GM23338 (cell line): ENCODE measurements at regions not wholly inside any gene's neighbourhood (a gene's known extent, or its start where the extent isn't known, plus 50 kb on each side); places are given as distances from the start of the nearest gene placed in this dataset.
A peak's percentile ranks its signal among the peaks of the same experiment; 100 is the strongest.

Experiments
- ATAC-seq: fragments of 200-7000 bp; cut with Tn5 transposase; 3 replicates; pipeline ENCODE4 v1.9.1; 2020
- DNase-seq: peaks from one replicate; pipeline ENCODE4 v3.0.0-alpha.2; 2015; ENCODE audit warnings: low spot score
- H2AFZ ChIP-seq: fragments of 200-600 bp; sonication (generic); 2 replicates; pipeline ENCODE4 v1.8.0; 2016; ENCODE audit warnings: antibody characterized with exemption, mild to moderate bottlenecking, moderate library complexity
- H3F3A ChIP-seq: fragments of 200-600 bp; sonication (generic); replicated peaks from 2 replicates; pipeline ENCODE4 v1.8.0; 2017; ENCODE audit warnings: antibody characterized with exemption, mixed run types, low read depth
- H3K27ac ChIP-seq: fragments of 200-600 bp; sonication (generic); 2 replicates; pipeline ENCODE4 v1.6.1; 2016; ENCODE audit warnings: low read depth
- H3K27me3 ChIP-seq: fragments of 200-600 bp; sonication (generic); 2 replicates; pipeline ENCODE4 v1.8.0; 2016; ENCODE audit warnings: mild to moderate bottlenecking, mixed run types, moderate library complexity; ENCODE audit not compliant: insufficient read depth
- H3K36me3 ChIP-seq: fragments of 200-600 bp; sonication (generic); 2 replicates; pipeline ENCODE4 v1.8.0; 2016; ENCODE audit warnings: mild to moderate bottlenecking; ENCODE audit not compliant: insufficient read depth
- H3K4me1 ChIP-seq: fragments of 200-600 bp; sonication (generic); 2 replicates; pipeline ENCODE4 v1.8.0; 2016; ENCODE audit warnings: mild to moderate bottlenecking, moderate library complexity; ENCODE audit not compliant: insufficient read depth
- H3K4me2 ChIP-seq: fragments of 200-600 bp; sonication (generic); 2 replicates; pipeline ENCODE4 v1.7.1; 2017; ENCODE audit warnings: mixed run types
- H3K4me3 ChIP-seq: fragments of 200-600 bp; sonication (generic); 2 replicates; pipeline ENCODE4 v1.6.1; 2016; ENCODE audit warnings: mixed run types
- H3K79me2 ChIP-seq: fragments of 200-600 bp; sonication (generic); replicated peaks from 2 replicates; pipeline ENCODE4 v1.8.0; 2017; ENCODE audit warnings: mild to moderate bottlenecking; ENCODE audit not compliant: insufficient read depth
- H3K9me2 ChIP-seq: fragments of 200-600 bp; sonication (generic); 2 replicates; pipeline ENCODE4 v1.8.0; 2017; ENCODE audit not compliant: insufficient read depth
- H4K20me1 ChIP-seq: fragments of 200-600 bp; sonication (generic); replicated peaks from 2 replicates; pipeline ENCODE4 v1.8.0; 2017; ENCODE audit warnings: mild to moderate bottlenecking; ENCODE audit not compliant: insufficient read depth
- H3K27ac Mint-ChIP-seq: 2 replicates; pipeline ENCODE4 v1.8.0; 2020; ENCODE audit warnings: inconsistent platforms, mild to moderate bottlenecking, moderate library complexity, mixed read lengths
- H3K27me3 Mint-ChIP-seq: 3 replicates; pipeline ENCODE4 v1.8.0; 2022; ENCODE audit warnings: low read depth, mild to moderate bottlenecking, moderate library complexity, mixed read lengths, inconsistent platforms; ENCODE audit not compliant: insufficient read depth, poor library complexity
- H3K36me3 Mint-ChIP-seq: 3 replicates; pipeline ENCODE4 v1.8.0; 2021; ENCODE audit warnings: low read depth, mild to moderate bottlenecking, inconsistent platforms, moderate library complexity, mixed read lengths
- H3K4me1 Mint-ChIP-seq: 3 replicates; pipeline ENCODE4 v1.8.0; 2020; ENCODE audit warnings: mild to moderate bottlenecking, inconsistent platforms, mixed read lengths
- H3K4me3 Mint-ChIP-seq: 3 replicates; pipeline ENCODE4 v1.8.0; 2021; ENCODE audit warnings: moderate library complexity, mild to moderate bottlenecking, inconsistent platforms, mixed read lengths
- H3K9me3 Mint-ChIP-seq: 3 replicates; pipeline ENCODE4 v1.8.0; 2020; ENCODE audit warnings: moderate library complexity, mild to moderate bottlenecking, inconsistent platforms, mixed read lengths
- CREB1 ChIP-seq: fragments of 250-450 bp; sonication (Bioruptor Pico); IDR thresholded peaks from 2 replicates; pipeline ENCODE4 v1.5.0; 2020; ENCODE audit warnings: low read depth, mild to moderate bottlenecking, moderate library complexity
- CTCF ChIP-seq, 2 experiments: fragments of 200-600 bp in 1 of 2; sonication (generic) in 1 of 2; conservative IDR thresholded peaks; 2 replicates each; pipeline versions ENCODE4 v1.5.1 to v1.6.1; 2016 to 2017; ENCODE audit warnings: antibody characterized with exemption in 2 of 2, low read depth in 2 of 2, mild to moderate bottlenecking in 2 of 2, moderate library complexity in 1 of 2
- ETS1 ChIP-seq: IDR thresholded peaks from 2 replicates; pipeline ENCODE4 v1.6.1; 2016; ENCODE audit warnings: antibody characterized with exemption
- EZH2 ChIP-seq: fragments of 200-600 bp; sonication (generic); IDR thresholded peaks from one replicate; pipeline ENCODE4 v1.8.0; 2017; ENCODE audit warnings: antibody characterized with exemption, mild to moderate bottlenecking, low read depth; ENCODE audit not compliant: unreplicated experiment
- EZH2phosphoT487 ChIP-seq: fragments of 200-600 bp; sonication (generic); IDR thresholded peaks from one replicate; pipeline ENCODE4 v1.8.1; 2018; ENCODE audit warnings: antibody characterized with exemption; ENCODE audit not compliant: unreplicated experiment
- JUNB ChIP-seq: IDR thresholded peaks from one replicate; pipeline ENCODE4 v1.6.1; 2016; ENCODE audit warnings: antibody characterized with exemption; ENCODE audit not compliant: unreplicated experiment
- NANOG ChIP-seq: IDR thresholded peaks from 2 replicates; pipeline ENCODE4 v1.6.1; 2016; ENCODE audit warnings: antibody characterized with exemption, borderline replicate concordance
- STAT1 ChIP-seq: IDR thresholded peaks from one replicate; pipeline ENCODE4 v1.6.1; 2016; ENCODE audit warnings: antibody characterized with exemption; ENCODE audit not compliant: unreplicated experiment
- ZNF114 ChIP-seq: fragments of 250-450 bp; sonication (Bioruptor Pico); IDR thresholded peaks from 2 replicates; pipeline ENCODE4 v1.5.0; 2020; ENCODE audit warnings: mild to moderate bottlenecking, moderate library complexity
- ZNF331 ChIP-seq: fragments of 250-450 bp; sonication (Bioruptor Pico); IDR thresholded peaks from 2 replicates; pipeline ENCODE4 v1.5.0; 2020; ENCODE audit warnings: low read depth, mild to moderate bottlenecking, moderate library complexity

GRCh38 chr12:105880824-105881388, 257.8 kb downstream of the NUAK1 start:
- TF ChIP-seq JUNB, result no peak
- H2AFZ ChIP-seq, result no peak overlapping the region
- H3K4me3 ChIP-seq, result no peak overlapping the region
- peaks cover 6% of the 10 kb centered on the region; the same call in 1 of the 2 replicates for H3K9me2 ChIP-seq
- H3K27me3 Mint-ChIP-seq, result no peaks in the 10 kb centered on the region
- H3K36me3 Mint-ChIP-seq, result no peaks in the 10 kb centered on the region
- no peak overlapping the region for H3K4me2 ChIP-seq
- no peaks in the 10 kb centered on the region for H3F3A ChIP-seq
- no peak for ATAC-seq
- H4K20me1 ChIP-seq, result no peaks in the 10 kb centered on the region
- H3K4me3 Mint-ChIP-seq, result no peak overlapping the region
- no peaks in the 10 kb centered on the region for H3K27me3 ChIP-seq
- no peak overlapping the region for H3K27ac ChIP-seq
- peaks cover 5% of the 10 kb centered on the region; the same call in 1 of the 3 replicates for H3K9me3 Mint-ChIP-seq
- H3K27ac Mint-ChIP-seq, result no peak overlapping the region
- no peaks in the 10 kb centered on the region for H3K4me1 Mint-ChIP-seq
- H3K36me3 ChIP-seq, result no peaks in the 10 kb centered on the region
- no peaks in the 10 kb centered on the region for H3K4me1 ChIP-seq
- H3K79me2 ChIP-seq, result no peaks in the 10 kb centered on the region
- DNase-seq, result no peak

GRCh38 chr12:105882404-105882803, 256.4 kb downstream of the NUAK1 start:
- TF ChIP-seq CREB1 (CRISPR knock-in tag), result no peak
- no peak for TF ChIP-seq ZNF331
- Histone ChIP-seq H4K20me1 (no peaks in the 10 kb centered on the region), H3K27me3 (no peaks in the 10 kb centered on the region), H3K9me2 (peaks cover 6% of the 10 kb centered on the region; the same call in 1 of the 2 replicates), H2AFZ (no peak overlapping the region), H3K27ac (no peak overlapping the region), H3K4me2 (no peak overlapping the region), H3K4me1 (no peaks in the 10 kb centered on the region), H3K36me3 (no peaks in the 10 kb centered on the region), H3K79me2 (no peaks in the 10 kb centered on the region), H3F3A (no peaks in the 10 kb centered on the region), H3K4me3 (no peak overlapping the region)
- DNase-seq (peak; percentile 20), ATAC-seq (peak; percentile 59)
- H3K27ac Mint-ChIP-seq, result no peak overlapping the region
- H3K9me3 Mint-ChIP-seq, result peaks cover 5% of the 10 kb centered on the region; the same call in 1 of the 3 replicates
- H3K36me3 Mint-ChIP-seq, result no peaks in the 10 kb centered on the region
- H3K4me3 Mint-ChIP-seq, result no peak overlapping the region
- H3K4me1 Mint-ChIP-seq, result peaks cover 8% of the 10 kb centered on the region
- no peaks in the 10 kb centered on the region for H3K27me3 Mint-ChIP-seq

GRCh38 chr12:105887131-105887530, 251.6 kb downstream of the NUAK1 start:
- TF ChIP-seq EZH2, result no peak
- no peak overlapping the region for H3K27ac ChIP-seq
- no peaks in the 10 kb centered on the region for H3K27me3 ChIP-seq
- H3F3A ChIP-seq, result no peaks in the 10 kb centered on the region
- no peak overlapping the region for H3K27ac Mint-ChIP-seq
- no peaks in the 10 kb centered on the region for H3K79me2 ChIP-seq
- H3K4me1 Mint-ChIP-seq, result peaks cover 8% of the 10 kb centered on the region
- peaks cover 5% of the 10 kb centered on the region; the same call in 1 of the 3 replicates for H3K9me3 Mint-ChIP-seq
- no peaks in the 10 kb centered on the region for H3K4me1 ChIP-seq
- no peak overlapping the region for H3K4me3 Mint-ChIP-seq
- H3K4me2 ChIP-seq, result no peak overlapping the region
- H4K20me1 ChIP-seq, result no peaks in the 10 kb centered on the region
- no peaks in the 10 kb centered on the region for H3K27me3 Mint-ChIP-seq
- H3K36me3 Mint-ChIP-seq, result no peaks in the 10 kb centered on the region
- H3K9me2 ChIP-seq, result no peaks in the 10 kb centered on the region
- H3K4me3 ChIP-seq, result no peak overlapping the region
- ATAC-seq (peak; percentile 53; the same call in 2 of the 3 replicates), DNase-seq (peak; percentile 48)
- H3K36me3 ChIP-seq, result no peaks in the 10 kb centered on the region
- H2AFZ ChIP-seq, result no peak overlapping the region

GRCh38 chr12:105888696-105889095, 250.1 kb downstream of the NUAK1 start:
- no peaks in the 10 kb centered on the region for H3K36me3 ChIP-seq
- H4K20me1 ChIP-seq, result no peaks in the 10 kb centered on the region
- peaks cover 5% of the 10 kb centered on the region; the same call in 1 of the 3 replicates for H3K9me3 Mint-ChIP-seq
- H3K27me3 Mint-ChIP-seq, result no peaks in the 10 kb centered on the region
- no peak overlapping the region for H3K4me2 ChIP-seq
- DNase-seq (no peak), ATAC-seq (no peak)
- no peaks in the 10 kb centered on the region for H3F3A ChIP-seq
- H3K79me2 ChIP-seq, result no peaks in the 10 kb centered on the region
- H3K36me3 Mint-ChIP-seq, result no peaks in the 10 kb centered on the region
- no peaks in the 10 kb centered on the region for H3K27me3 ChIP-seq
- peaks cover 8% of the 10 kb centered on the region for H3K4me1 Mint-ChIP-seq
- H3K27ac ChIP-seq, result no peak overlapping the region
- H3K27ac Mint-ChIP-seq, result no peak overlapping the region
- H3K4me3 Mint-ChIP-seq, result no peak overlapping the region
- H2AFZ ChIP-seq, result no peak overlapping the region
- H3K4me3 ChIP-seq, result no peak overlapping the region
- H3K4me1 ChIP-seq, result no peaks in the 10 kb centered on the region
- no peaks in the 10 kb centered on the region for H3K9me2 ChIP-seq
- TF ChIP-seq ETS1, result no peak
- TF ChIP-seq NANOG, result no peak
- TF ChIP-seq ZNF331, result no peak
- TF ChIP-seq CTCF (conservative IDR thresholded peaks at IDR 0.05; ENCODE audit: low read depth in 2 of 2), result no peak
- TF ChIP-seq ZNF114 (CRISPR knock-in tag), result no peak
- TF ChIP-seq EZH2phosphoT487, result no peak
- no peak for TF ChIP-seq STAT1
